OCI-LY7 (cell line): ENCODE measurements at regions not wholly inside any gene's neighbourhood (a gene's known extent, or its start where the extent isn't known, plus 50 kb on each side); places are given as distances from the start of the nearest gene placed in this dataset.

Experiments used
- BruUV-seq: library from RNA; stranded (reverse); fragments of 400-500 nt; replicated peaks from 2 replicates; lab custom pipeline; 2021; lab: Mats Ljungman, UMichigan
- CTCF ChIA-PET: fragments of 300-600 bp; sonication (Branson Sonifier 250); formaldehyde crosslinking; loops from one replicate; lab custom pipeline; 2022; ENCODE audit warnings: antibody characterized with exemption; ENCODE audit not compliant: unreplicated experiment; lab: Charles Lee
- POLR2A ChIA-PET: fragments of 300-600 bp; sonication (Branson Sonifier 250); formaldehyde crosslinking; loops from one replicate; lab custom pipeline; 2022; ENCODE audit warnings: antibody characterized with exemption; lab: Charles Lee
- DNase-seq: peaks from one replicate; pipeline ENCODE4 v3.0.0-alpha.2; 2015; ENCODE audit warnings: low spot score
- H2AFZ ChIP-seq: fragments of 200-600 bp; sonication (generic), shearing (Covaris generic); 2 replicates; pipeline ENCODE4 v1.6.1; 2014; ENCODE audit warnings: mild to moderate bottlenecking, antibody characterized with exemption, low read length, moderate library complexity
- H3K27ac ChIP-seq: fragments of 200-600 bp; sonication (generic); 2 replicates; pipeline ENCODE4 v1.5.1; 2014; ENCODE audit warnings: mixed run types, low read depth, mild to moderate bottlenecking, moderate library complexity, low read length, inconsistent platforms; ENCODE audit not compliant: poor library complexity, severe bottlenecking
- H3K36me3 ChIP-seq: fragments of 200-600 bp; sonication (generic); 2 replicates; pipeline ENCODE4 v1.6.1; 2014; ENCODE audit warnings: mild to moderate bottlenecking, antibody characterized with exemption, low read length, moderate library complexity, mixed read lengths; ENCODE audit not compliant: insufficient read depth
- H3K4me1 ChIP-seq: fragments of 200-600 bp; sonication (generic); 2 replicates; pipeline ENCODE4 v1.5.1; 2014; ENCODE audit warnings: mild to moderate bottlenecking, low read length; ENCODE audit not compliant: insufficient read depth, poor library complexity, severe bottlenecking
- H3K4me2 ChIP-seq: fragments of 200-600 bp; sonication (generic); 2 replicates; pipeline ENCODE4 v1.6.1; 2014; ENCODE audit warnings: mild to moderate bottlenecking, low read length
- H3K4me3 ChIP-seq: fragments of 200-600 bp; sonication (generic); 2 replicates; pipeline ENCODE4 v1.5.1; 2014; ENCODE audit warnings: mild to moderate bottlenecking, low read depth, low read length; ENCODE audit not compliant: poor library complexity, severe bottlenecking
- H3K79me2 ChIP-seq: fragments of 200-600 bp; sonication (generic); 2 replicates; pipeline ENCODE4 v1.6.1; 2016; ENCODE audit warnings: low read depth, mild to moderate bottlenecking, low read length, moderate library complexity, mixed read lengths; ENCODE audit not compliant: insufficient read depth
- H3K9me2 ChIP-seq: fragments of 200-600 bp; sonication (generic); 2 replicates; pipeline ENCODE4 v1.6.1; 2016; ENCODE audit warnings: mild to moderate bottlenecking, low read length, mixed read lengths; ENCODE audit not compliant: insufficient read depth
- H3K9me3 ChIP-seq: fragments of 200-600 bp; sonication (generic); 2 replicates; pipeline ENCODE4 v1.6.1; 2014; ENCODE audit warnings: mild to moderate bottlenecking, mixed run types, low read length, mixed read lengths
- H4K20me1 ChIP-seq: fragments of 200-600 bp; sonication (generic); 2 replicates; pipeline ENCODE4 v1.6.1; 2014; ENCODE audit warnings: mild to moderate bottlenecking, antibody characterized with exemption, low read length, moderate library complexity, mixed read lengths; ENCODE audit not compliant: insufficient read depth
- EZH2phosphoT487 ChIP-seq: fragments of 200-600 bp; sonication (generic); IDR thresholded peaks from 2 replicates; pipeline ENCODE4 v1.6.1; 2018; ENCODE audit warnings: low read depth, borderline replicate concordance, mild to moderate bottlenecking, mixed run types, antibody characterized with exemption, low read length, moderate library complexity, mixed read lengths
- intact Hi-C: fragments of 100-400 bp; cut with micrococcal nuclease; formaldehyde crosslinking; loops from one replicate; pipeline ENCODE4 v1.10.0; 2022; ENCODE audit not compliant: unreplicated experiment
- TF ChIP-seq, protein P1 (sequence below): fragments of 200-600 bp; sonication (generic); conservative IDR thresholded peaks from 2 replicates; pipeline ENCODE4 v1.5.1; 2014; ENCODE audit warnings: mild to moderate bottlenecking, antibody characterized with exemption, low read length, moderate library complexity, mixed read lengths

DNA sequence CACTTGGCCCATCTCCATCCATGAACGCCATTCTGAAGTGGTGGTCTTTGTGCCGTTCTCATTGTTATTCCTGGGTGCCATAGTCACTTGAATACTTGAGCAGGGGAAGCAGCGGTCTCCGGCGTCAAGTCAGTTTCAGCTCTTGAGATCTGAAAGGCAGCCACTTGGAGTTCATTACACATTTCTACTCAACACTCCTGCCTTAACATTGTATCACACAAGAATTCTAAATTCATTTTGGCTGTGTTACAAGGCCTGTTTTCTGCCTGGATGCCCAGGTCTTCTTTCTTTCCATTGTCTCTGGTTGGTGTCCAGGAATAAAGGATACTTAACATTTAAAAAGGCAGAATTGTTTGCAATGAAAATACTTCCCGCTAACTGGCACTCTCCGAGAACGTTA lies 69.0 kb upstream of the RAB11FIP2 start:
- no peaks in the 10 kb centered on the region for H3K9me2 ChIP-seq
- BruUV-seq = no TSS peak
- H2AFZ ChIP-seq = no peak overlapping the region
- H3K27ac ChIP-seq = no peak overlapping the region
- H3K79me2 ChIP-seq = no peaks in the 10 kb centered on the region
- TF ChIP-seq EZH2phosphoT487 = no peak
- TF ChIP-seq, protein P1, sequence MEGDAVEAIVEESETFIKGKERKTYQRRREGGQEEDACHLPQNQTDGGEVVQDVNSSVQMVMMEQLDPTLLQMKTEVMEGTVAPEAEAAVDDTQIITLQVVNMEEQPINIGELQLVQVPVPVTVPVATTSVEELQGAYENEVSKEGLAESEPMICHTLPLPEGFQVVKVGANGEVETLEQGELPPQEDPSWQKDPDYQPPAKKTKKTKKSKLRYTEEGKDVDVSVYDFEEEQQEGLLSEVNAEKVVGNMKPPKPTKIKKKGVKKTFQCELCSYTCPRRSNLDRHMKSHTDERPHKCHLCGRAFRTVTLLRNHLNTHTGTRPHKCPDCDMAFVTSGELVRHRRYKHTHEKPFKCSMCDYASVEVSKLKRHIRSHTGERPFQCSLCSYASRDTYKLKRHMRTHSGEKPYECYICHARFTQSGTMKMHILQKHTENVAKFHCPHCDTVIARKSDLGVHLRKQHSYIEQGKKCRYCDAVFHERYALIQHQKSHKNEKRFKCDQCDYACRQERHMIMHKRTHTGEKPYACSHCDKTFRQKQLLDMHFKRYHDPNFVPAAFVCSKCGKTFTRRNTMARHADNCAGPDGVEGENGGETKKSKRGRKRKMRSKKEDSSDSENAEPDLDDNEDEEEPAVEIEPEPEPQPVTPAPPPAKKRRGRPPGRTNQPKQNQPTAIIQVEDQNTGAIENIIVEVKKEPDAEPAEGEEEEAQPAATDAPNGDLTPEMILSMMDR = no peak
- DNase-seq = no peak
- no peaks in the 10 kb centered on the region for H3K9me3 ChIP-seq
- intact Hi-C loops = no loop called here
- no peaks in the 10 kb centered on the region for H4K20me1 ChIP-seq
- H3K36me3 ChIP-seq = no peaks in the 10 kb centered on the region
- POLR2A ChIA-PET = no interaction called here
- no peak overlapping the region for H3K4me3 ChIP-seq
- CTCF ChIA-PET = no interaction called here
- H3K4me1 ChIP-seq = no peaks in the 10 kb centered on the region
- H3K4me2 ChIP-seq = no peak overlapping the region

DNA sequence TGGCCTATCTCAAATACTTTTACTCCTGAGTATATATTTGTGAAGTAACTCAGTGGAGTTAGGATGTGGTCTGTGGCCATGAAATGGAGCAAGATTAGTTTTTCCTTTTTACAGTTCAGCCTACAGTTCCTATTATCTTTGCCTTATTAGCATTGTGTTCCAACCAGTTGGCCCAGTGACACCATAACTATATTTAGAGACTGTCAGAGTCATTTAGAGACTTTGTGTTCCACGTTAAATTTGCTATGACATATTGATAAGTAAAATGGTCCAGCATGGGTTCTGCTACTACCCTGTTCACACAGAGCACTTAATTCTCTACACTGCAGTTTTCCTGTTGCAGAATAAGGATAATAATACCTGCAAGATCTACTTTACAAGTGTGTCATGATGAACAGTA lies 68.3 kb upstream of the RAB11FIP2 start:
- Histone ChIP-seq H2AFZ (no peak overlapping the region), H3K4me3 (no peak overlapping the region), H3K9me2 (no peaks in the 10 kb centered on the region), H3K9me3 (no peaks in the 10 kb centered on the region), H4K20me1 (no peaks in the 10 kb centered on the region), H3K36me3 (no peaks in the 10 kb centered on the region), H3K4me2 (no peak overlapping the region), H3K4me1 (no peaks in the 10 kb centered on the region), H3K27ac (no peak overlapping the region), H3K79me2 (no peaks in the 10 kb centered on the region)
- TF ChIP-seq, protein P1 = no peak
- TF ChIP-seq EZH2phosphoT487 = no peak
- BruUV-seq = no TSS peak
- DNase-seq = no peak
- intact Hi-C loops = no loop called here
- POLR2A ChIA-PET = no interaction called here
- CTCF ChIA-PET = no interaction called here

DNA sequence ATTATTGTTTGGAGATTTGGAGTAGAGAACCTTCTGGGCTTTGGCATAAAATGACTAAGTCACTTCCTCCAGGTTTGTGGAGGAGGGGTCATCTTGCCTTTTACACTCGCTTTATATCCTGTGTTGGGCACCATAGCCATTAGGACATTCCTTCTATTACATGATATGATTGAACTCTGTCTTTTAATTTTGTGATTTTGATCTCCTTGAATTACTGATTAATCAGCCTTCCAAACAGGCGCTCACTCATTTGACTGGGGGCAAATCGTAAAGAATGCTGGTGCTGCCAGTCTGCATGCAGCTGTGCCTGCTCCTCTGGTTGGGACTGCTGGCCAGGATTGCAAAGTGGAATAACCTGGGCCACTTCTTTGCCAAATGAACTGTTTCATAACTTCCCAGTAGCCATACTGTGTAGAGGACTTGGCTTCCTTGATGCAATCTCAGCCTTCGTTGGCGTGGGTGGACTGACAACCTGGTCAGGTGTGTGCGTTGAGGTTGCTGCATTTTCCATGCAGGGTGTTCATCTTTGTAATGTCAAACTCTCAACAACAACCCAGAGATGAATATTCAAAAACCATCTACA lies 65.9 kb upstream of the RAB11FIP2 start:
- H3K4me1 ChIP-seq = no peaks in the 10 kb centered on the region
- ChIA-PET CTCF (no interaction called here), POLR2A (interaction anchor here (0.7 kb wide), 1 partner anchor 1379 kb away, joined by 3 read pairs; no protein-coding TSS in a partner anchor)
- no peak for DNase-seq
- H3K4me3 ChIP-seq = no peak overlapping the region
- no peak overlapping the region for H3K27ac ChIP-seq
- H3K79me2 ChIP-seq = no peaks in the 10 kb centered on the region
- no TSS peak for BruUV-seq
- no peak overlapping the region for H2AFZ ChIP-seq
- TF ChIP-seq, protein P1 = no peak
- TF ChIP-seq EZH2phosphoT487 = no peak
- no peaks in the 10 kb centered on the region for H3K9me3 ChIP-seq
- no peaks in the 10 kb centered on the region for H3K36me3 ChIP-seq
- intact Hi-C loops = no loop called here
- H3K9me2 ChIP-seq = no peaks in the 10 kb centered on the region
- no peaks in the 10 kb centered on the region for H4K20me1 ChIP-seq
- H3K4me2 ChIP-seq = no peak overlapping the region
